GM21786 (cell line): ENCODE measurements at regions not wholly inside any gene's neighbourhood (a gene's known extent, or its start where the extent isn't known, plus 50 kb on each side); places are given as distances from the start of the nearest gene placed in this dataset.

ENCODE experiments used
- ATAC-seq: cut with Tn5 transposase; IDR thresholded peaks from one replicate; pipeline ENCODE4 v1.9.1; 2021; ENCODE audit not compliant: unreplicated experiment

DNA sequence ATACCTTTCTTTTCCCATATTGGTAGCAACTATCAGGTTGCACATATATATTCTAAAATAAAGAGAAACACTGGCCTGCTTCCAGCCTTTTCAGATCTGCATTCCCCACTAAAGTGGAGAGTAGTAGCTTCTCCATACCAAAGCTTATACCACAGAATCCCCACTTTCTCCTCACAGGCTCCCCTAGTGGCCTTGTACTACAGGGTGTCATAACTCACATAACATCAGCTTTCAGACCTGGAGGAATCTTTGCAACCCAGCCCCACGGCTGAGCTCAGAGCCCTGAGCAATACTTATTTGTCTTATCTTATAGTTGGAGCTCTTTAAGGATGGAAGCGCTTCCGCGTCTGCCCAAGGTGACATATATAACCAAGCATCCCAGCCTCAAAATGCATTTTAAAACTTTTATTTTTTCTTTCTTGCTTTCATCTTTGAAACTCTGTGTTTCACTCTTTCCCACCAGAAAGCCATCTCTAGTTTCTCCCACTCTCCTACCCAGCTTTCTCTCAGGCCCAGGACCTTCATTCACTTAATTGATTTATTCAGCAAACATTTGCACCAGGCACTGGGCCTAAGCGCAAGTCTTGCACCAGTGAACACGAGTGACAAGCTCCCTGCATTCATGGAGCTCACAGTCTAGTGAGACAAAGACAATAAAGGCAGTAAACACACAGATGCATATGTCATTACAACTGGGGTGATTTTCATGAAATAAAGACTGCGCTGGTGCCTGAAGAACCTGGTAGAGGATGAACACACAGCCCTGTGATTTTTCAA, 254.7 kb downstream of the IPO8 start:
- no peak for ATAC-seq

DNA sequence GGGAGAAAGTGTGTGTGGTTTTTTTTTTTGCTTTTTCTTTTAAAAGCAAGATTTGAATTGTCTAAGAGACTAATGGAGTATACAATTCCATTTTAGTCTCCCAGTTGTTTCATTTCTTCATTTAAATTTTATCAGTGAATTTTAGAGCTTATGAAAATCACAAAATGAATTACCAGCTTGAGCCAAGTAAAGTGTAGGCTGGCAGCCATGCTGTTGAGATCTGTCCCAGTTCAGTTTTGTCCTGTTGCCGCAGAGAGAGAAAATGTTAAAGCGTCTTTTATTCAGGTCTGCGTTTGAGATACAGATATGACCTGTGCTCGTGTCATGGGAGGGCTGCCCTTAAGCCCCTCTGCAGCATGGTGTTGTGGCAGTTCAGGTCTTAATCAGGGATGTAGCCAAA, 256.5 kb downstream of the IPO8 start:
- ATAC-seq = no peak

DNA sequence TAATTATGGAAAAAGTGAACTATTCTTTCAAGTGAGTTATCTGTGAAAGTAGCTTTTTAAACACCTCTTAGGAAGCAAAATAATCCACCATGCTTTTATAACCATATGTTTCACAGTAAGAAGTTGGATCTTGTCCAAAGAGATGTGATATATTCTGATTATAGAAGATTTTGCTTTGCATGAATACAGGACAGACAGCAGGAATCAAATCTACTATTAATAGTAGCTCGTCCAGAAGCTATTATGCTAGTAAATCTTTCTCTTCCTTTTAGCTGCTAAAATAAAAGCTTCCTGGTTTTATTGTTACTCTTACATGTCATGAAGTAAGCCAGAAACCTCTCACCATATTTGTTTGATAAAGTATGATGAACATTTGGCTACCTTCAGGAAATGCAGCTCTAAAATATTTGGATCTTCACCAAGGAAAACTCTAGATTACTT, 257.0 kb downstream of the IPO8 start:
- ATAC-seq = no peak

DNA sequence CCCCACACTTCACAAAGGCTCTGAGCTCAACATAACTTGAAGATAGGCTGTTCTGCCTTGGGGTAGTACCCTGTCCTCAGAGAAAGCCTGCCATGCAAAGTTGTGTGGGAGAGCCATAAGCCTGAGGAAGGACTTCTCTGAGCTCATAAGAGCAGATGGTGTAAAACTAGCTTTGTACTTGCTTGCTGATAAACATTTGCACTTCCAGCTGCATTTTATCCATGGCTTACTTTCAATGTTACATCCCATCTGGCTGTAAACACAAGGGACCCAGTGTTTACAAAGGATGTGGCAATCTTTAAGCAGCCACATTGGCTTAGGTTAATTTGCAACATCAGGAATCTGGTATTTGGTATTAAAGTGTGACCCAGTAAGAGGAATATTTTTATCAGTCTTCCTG, 258.1 kb downstream of the IPO8 start:
- no peak for ATAC-seq

DNA sequence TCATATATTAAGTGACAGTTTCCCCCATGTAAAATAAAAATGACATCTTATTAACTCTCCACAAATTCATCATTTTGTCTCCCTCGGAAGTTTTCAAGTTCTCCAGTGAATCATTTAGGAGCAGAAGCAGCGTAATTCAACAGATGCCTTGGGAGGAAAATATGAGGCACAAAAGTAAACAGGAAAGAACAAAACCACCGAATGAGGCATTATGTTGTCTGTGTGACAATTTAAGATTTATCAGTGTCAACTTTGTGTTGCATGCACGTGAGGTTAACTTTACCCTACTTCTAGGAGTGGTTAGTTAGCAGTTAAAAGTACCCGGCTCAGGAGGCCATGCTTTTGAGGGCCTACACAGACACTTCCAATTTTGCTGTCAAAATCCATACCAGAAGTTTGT, 258.6 kb downstream of the IPO8 start:
- no peak for ATAC-seq

DNA sequence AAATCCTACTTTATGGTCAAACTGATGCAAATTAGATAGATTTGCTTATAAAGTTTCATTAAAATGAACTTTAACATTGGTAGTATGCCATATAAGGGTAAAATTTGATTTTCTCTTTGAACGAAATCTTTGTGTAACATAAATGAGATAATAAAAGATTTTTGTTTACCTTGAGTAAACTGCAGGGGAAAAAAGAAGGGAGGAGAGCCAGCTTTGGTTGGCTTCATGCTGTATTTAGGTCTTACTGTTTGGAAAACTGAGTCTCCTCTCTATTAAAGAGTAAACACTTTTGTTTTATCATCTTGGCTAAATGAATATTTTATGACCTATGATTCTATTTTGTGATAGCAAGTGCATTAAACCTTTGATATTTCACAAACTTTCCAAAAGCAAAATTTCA, 267.6 kb downstream of the IPO8 start:
- ATAC-seq = no peak

DNA sequence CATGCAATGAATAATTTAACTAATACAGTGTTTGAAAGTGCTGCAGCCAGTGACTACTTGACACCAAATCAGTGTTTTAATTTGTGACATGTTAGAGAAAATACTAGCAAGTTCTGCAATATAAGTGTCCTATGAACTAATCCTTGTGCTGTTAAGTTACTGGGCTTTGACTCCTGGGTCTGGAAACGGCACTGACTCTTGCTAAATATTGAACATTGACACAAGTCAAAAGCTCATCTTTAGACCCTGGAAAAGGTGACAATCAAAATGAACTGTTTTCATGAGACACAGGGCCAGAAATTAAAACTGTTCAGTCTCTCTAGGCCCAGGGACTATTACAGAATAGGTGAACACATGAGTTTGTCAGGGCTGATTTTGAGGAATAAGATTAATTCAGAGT, 268.1 kb downstream of the IPO8 start:
- ATAC-seq = no peak

DNA sequence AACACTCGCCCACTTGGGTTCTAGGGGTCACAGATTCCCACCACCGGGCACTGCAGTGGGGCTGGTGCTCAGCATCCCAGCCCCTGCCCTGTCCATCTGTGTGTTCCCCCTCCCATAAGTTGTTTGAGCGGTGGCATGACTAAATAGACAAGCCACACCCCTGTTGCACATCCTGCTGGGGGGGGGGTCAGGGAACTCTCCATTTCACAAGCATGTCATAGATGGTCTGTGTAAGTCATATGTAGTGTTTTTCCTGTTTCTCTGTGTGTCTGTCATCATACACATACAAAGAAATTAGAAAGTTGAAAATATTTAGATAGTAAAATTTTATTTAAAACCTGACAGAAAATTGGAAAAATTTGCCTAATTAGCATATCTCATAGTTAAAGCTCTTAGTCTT, 270.2 kb downstream of the IPO8 start:
- no peak for ATAC-seq

DNA sequence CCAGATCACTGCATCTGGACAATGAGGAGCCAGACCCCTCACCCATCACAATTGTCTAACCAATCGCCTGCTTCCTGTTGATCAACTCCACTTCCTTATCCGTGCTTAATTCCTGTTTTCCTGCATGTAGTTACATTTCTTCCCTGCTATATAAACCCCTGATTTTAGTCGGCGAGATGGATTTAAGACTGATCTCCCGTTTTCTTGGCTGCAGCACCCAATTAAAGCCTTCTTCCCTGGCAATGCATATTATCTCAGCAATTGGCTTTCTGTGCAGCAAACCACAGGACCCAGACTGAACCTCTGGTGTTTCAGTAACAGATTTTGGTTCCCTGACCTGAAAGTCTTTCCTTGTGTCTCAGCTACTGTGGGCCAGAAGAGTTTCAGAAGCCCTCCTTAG, 272.3 kb downstream of the IPO8 start:
- no peak for ATAC-seq

DNA sequence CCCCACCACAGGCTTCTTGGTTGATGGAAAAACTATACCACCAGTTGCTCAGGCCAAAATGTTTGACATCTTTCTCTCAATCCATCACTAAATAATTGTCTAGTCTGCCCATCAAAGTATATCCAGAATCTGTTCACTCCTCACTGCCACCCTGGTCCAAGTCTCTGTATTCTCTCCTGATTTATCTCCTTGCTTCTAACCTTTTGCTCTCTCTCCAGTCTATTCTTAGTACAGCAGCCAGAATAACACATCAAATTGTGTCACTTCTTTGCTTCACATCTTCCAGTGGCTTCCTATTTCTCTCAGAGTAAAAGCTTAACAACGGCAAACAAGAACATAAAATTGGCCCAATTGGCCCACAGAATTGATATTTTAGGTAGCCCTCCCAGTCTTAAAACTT, 272.8 kb downstream of the IPO8 start:
- ATAC-seq = no peak

DNA sequence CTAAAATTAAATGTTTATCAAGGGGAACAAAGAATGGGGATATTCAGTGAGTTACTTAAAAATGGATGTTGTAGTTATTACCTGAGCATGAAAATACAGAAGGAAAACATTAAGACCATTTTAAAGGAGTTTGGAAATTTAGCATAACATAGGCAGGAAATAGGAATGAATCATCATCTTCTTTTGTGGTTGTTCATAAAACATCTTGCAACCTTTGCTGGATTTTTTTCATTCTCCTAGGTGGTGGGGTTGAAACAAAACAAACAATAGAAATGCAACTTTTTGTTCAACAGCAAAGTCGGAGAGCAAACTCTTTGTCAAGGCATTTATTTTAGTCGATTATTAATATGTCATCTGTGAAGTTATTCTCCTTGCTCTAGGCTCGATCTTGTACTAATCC, 275.1 kb downstream of the IPO8 start:
- ATAC-seq = no peak

DNA sequence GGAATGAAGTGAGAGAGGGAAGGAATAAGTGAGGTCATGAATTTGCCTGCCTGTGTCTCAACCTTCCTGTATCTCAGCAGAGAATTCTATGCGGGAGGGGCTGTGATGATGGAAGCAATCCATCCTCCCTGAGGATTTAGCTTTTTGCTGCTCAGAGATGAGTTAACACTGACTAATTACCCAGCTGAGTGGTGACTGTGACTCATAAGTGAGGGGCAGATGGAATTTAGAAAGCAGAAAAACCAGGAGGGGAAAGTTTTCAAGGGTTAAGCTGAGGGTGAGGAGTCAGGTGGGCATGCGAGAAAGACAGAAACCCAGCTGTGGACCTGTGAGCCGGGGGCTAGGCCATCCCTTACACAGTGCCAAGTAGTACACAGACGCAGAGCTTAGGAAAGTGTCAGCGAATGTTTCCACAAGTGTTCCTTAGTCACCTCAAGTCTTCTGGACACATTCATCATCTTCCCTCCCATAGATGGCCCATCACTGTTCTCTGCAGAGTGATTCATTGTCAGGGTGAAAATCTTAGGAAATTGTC, 277.9 kb downstream of the IPO8 start:
- no peak for ATAC-seq

DNA sequence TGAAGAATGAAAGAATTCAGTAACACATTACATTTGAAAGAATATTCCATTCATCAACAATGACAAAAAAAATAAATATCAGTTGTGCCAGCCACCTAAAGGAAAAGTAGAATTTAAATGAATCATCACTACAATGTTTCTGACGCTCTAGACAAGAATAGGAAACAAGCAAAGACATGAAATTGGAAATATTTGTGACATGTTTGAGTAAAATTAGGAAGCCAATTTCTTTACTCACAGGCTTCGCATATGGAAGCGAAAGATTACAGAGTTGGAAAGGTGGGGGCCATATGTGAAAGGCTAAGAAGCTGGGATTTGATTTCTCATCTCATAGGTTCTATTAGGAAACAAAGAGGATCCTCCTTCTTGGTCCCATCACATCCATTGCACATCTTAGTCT, 279.0 kb downstream of the IPO8 start:
- ATAC-seq = no peak

DNA sequence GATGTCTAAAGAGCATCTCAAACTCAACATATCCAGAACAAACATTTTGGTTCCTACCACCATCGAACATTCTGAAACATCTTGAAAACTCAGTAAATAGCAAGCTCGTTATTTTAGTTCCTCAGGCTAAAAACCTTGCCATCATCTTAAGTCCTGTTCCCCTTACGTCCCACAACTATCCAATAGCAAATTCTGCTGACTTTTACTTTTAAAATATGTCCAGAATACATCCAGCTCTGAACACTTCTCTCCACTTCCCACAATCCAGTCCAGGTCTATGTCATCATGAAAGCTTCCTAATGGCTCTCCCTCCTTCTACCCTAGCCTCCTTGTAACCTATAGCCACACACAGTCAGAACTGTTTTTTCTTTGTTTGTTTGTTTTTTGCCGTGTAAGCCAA, 279.9 kb downstream of the IPO8 start:
- no peak for ATAC-seq

DNA sequence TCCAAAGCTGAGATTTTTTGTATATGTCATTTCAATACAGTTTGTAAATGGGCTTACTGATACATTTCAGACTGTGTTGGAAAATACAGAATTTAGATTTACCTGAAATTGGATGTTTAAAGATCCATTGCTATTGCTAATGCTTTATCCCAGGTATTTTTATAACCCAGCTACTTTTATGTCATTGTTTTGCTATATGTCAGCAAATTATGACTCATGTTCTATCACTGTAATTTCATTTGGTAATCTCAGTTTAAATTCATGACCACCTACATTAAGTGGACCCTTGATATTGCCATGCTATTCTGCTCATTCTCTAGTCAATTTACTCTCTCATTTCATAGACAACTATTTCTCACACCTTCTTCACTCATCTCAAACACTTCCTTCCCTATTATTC, 281.2 kb downstream of the IPO8 start:
- no peak for ATAC-seq

DNA sequence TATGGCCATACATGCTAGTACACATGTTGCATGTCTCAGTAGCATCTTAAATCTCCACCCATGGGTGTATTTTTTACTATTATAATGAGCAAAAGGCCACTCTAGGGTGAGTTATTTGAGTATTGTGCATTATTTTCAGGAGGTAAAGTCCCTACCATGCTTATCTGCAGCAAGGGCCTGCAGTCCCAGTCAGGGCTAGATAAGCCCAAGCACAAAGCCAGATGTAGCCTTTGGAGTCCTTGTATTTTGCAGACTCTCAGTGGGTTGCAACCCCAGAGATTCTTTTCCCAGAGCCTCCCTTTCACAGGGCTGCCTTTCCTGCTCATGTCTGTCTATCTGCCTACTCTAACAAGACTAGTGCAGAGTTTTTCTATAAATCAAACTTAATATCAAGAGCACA, 295.3 kb downstream of the IPO8 start:
- ATAC-seq = no peak

DNA sequence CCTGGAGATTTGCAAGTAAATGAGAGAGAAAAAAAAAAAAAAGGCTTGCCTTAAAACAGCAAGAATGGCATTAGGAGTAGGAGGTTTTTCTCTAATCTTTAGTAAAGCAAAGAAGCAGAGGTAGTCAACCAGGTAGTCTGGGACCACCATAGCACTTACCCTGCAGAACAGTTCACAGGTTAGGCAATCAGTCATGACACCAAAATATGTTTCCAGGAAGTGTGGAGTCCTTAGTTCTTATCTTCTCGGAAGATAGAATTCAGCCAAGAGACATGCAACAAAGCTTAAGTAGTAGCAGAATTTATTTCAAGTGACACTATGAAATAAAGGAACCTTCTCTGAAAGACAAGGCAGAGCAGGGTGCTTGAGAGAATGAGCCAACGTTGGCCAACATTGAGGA, 295.8 kb downstream of the IPO8 start:
- ATAC-seq = no peak

DNA sequence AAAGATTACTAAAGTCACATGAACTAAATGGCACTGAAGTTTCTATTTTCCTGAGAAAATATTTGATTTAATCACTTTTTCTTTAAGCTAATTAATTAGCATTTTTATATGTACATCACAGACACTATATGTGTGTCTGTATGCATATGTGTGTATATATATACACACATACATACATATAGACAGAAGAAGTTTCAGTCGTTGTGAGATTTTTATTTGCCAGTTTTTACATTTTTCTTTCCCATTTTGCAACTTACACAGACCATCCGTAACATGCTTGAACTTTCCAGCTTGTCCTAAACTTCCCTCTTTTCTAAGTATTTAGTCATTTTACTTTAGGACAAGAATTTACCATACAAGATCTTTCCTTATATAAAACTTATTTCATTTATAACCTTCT, 299.1 kb downstream of the IPO8 start:
- ATAC-seq = no peak

DNA sequence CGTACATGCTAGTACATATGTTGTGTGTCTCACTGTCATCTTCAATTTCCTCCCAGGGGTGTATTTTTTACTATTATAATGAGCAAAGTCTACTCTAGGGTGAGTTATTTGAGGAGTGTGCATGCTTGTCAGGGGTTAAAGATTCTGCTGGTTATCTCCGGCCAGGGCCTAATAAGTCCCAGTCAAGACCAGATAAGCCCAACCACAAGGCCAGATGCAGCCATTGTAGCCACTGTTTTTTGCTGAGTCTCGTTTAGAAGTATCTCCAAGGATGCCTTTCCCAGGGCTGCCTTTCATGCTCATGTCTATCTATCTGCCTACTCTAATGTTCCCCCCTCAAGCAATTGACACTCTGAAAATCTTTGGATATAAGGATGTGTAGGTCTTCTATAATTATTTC, 300.5 kb downstream of the IPO8 start:
- no peak for ATAC-seq

DNA sequence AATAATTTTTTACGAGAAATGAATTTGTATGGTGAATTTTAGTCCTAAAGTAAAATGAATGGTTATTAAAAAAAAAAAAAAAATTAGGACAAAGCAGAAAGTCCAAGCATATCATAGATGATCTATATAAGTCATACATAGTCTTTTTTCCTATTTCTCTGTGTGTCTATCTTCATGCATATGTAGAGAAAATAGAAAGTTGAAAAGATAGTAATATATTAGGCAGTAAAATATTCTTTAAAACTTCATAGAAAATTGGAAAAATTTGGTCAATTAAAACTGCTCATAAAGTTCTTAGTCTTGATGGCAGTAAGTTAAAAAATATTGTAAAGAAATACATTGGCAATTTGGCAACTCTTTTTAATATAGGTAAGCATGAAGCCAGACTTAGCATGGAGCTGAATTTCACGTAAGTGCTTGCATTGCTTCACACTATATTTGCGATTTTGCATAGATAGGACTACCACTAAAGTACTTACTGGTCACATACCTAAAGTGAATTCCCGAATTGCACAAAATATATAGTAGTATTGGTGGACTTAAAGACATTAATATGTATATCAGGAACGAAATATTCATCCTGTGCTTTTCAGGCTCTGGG, 303.8 kb downstream of the IPO8 start:
- no peak for ATAC-seq

DNA sequence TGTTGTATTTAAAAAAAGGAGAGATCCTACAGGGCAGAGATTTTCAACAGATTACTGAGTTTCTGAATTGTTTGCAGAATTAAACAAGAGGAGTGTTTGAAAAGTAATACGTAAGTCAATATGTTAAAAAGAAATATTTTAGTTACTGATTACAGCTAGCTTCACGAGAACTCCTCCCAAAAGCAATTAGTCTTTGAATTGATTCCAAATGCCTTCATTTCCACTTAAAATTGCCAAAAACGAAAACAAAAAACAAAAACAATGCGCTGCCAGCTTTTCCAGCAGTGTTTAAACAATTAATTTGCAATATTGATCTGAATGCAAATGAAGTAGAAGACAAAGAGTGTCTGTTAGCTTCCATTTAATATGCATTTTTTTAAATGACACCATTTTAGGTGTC, 310.0 kb downstream of the IPO8 start:
- ATAC-seq = no peak

DNA sequence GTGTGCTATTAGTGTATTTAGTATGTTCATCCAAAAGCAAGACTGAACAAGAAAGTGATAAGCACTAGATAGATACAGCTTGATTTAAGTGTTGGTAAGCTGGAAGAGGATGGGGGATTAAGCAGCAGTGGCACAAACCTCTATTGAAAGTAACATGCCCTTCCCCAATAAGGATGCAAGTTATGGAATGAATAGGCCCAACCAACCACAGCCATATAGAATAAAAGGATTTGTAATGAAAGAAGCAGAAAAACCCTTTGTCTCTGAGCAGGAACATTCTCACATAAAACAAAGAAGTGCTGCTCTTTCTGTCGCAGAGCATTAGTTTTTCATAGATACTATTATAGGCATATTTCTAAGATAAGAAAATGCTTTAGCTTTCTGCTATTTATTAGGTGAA, 310.7 kb downstream of the IPO8 start:
- no peak for ATAC-seq

DNA sequence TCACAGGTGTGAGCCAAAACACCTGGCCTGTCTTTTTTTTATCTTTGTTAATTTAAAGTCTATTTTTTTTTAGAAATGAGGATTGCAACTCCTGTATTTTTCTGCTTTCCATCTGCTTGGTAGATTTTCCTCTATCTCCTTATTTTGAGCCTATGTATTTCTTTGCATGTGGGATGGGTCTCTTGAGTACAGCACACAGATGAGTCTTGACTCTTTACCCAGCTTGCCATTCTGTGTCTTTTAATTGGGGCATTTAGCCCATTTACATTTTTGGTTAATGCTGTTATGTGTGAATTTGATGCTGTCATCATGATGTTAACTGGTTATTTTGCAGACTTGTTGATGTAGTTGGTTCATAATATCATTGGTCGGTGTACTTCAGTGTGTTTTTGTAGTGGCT, 317.4 kb downstream of the IPO8 start:
- ATAC-seq = no peak
